ENCODE measurements at regions not wholly inside any gene's neighbourhood (a gene's known extent, or its start where the extent isn't known, plus 50 kb on each side); places are given as distances from the start of the nearest gene placed in this dataset.
A peak's percentile ranks its signal among the peaks of the same experiment; 100 is the strongest.
"Not testable (repeated sequence)": the region's sequence is repeated elsewhere in the genome, so short reads cannot be mapped to it uniquely, and the experiment has no call there.

DNA sequence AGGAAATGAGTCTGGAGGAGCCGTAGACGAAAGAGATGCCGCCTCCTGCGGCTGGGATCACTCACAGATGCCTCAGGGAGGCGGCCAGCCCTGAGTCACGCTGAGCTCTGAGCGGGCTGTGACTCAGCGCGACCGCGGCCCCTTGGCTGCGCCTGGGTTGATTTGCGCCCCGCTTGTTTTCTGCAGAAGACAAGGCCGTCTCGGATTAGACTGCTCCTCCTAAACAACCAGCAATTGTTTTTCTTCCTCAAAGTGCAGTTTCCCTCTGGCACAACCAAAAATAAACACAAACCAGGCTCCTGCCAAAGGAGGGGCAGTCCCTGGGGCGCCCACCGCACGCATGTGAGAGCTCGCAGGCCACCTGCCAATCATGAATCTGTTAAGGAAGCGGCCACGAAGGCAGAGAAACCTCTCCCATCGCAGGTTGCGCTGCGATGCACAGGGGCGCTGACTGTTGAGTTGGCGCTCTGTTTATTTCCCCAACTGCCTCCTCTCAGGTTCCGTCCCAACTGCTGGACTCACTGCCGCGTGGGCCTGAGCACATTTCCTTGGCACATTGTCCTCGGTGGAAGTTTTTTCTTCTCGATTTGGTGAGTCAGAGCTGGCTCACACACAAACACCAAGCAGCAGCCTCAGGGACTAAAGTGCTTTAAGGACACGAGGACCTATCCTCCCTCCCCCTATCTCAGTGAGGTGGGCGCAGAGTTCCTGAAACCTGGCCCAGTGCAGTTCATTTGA lies 85.2 kb upstream of the NDUFV2 start:
- peak; percentile 97 for DNase-seq (ENCODE audit: low read depth, low spot score)

DNA sequence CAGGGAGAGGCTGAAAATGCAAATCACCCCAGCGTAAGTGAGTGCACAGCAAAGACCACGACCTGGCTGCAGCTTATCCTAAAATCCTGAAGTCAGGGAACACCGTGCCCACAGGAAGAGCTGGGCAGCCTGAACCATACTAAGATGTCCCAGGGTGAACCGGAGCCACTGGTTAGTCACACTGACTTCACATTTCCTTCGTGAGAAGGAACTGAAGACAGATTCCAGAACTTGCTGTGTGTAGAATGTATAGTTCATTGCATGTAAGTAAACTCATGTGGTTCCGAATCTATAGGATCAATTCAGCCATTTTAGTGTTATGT lies 84.6 kb upstream of the NDUFV2 start:
- no peak for DNase-seq (ENCODE audit: low read depth, low spot score)

DNA sequence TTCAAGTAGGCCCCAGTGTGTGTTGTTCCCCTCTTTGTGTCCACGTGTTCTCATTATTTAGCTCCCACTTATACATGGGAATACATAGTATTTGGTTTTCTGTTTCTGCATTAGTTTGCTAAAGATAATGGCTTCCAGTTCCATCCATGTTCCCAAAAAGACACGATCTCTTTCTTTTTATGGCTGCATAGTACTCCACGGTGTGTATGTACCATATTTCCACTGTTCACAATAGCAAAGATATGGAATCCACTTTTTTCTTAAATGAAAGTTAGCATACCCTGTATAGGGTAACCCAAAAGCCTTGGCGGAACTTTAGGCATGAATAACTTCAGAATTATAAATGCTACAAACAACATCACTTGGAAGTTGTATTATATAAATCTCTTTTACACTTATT lies 83.4 kb upstream of the NDUFV2 start:
- DNase-seq (ENCODE audit: low read depth, low spot score), result no peak

DNA sequence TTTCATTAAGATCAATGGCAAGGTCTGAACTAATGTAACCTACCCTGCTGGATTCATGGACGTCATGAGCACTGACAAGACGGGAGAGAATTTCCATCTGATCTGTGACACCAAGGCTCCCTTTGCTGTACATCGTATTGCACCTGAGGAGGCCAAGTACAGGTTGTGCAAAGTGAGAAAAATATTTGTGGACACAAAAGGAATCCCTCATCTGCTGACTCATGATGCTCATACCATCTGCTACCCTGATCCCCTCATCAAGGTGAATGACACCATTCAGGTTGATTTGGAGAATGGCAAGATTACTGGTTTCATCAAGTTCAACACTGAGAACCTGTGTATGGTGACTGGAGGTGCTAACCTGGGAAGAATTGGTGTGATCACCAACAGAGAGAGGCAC lies 82.3 kb upstream of the NDUFV2 start:
- no peak for DNase-seq (ENCODE audit: low read depth, low spot score)

DNA sequence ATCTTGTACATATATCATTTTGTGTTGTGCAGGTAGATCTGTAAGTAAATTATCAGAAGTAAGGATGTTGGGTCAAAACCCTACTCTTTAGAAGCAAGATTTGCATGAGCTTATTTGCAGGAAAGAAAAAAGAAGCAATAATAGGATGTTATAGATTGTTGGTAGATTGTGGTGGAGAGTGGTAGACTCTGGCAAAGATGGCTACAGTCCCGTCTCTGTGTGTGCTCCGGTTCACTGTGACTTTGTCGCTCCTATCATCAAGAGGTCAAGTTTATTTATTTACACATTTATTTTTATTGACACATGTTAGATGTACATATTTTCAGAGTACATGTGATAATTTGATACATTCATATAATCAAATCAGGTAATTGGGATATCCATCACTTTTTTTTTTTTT lies 81.0 kb upstream of the NDUFV2 start:
- DNase-seq (ENCODE audit: low read depth, low spot score), result no peak

DNA sequence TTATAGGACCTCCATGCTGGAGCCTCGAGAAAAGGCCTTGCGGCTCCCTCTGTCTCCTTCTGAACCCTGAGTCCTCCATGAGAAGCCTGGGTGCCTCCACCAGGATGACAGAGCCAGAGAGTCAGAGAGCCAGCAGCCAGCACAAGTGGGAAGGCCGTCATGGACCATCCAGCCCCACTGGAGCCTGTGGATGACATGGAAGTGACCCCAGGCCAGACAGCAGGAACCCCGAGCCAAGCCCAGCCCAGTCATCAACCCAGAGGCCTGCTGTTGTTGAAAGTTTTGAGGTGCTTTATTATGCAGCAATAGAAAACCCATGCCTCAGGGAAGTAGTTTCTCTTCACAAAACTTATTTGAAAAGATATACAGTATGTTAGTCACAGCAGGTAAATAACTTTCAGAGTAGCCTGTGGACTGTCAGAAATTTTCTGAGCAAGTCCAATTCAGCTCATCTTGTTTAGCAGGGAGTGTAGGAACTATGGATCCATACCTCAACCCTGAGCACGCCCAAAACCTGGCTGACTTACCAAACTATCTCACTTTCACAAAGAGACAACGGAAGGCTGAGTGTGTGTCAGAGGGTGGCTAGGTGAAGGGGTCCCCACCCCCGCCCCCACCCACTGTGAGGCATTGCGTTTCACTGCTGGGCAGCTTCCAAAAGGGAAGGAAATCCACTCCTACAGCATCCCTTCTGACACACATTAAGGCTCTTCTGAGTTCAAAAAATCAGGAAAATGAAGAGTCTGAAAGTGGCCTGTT lies 79.9 kb upstream of the NDUFV2 start:
- DNase-seq (ENCODE audit: low read depth, low spot score), result no peak

DNA sequence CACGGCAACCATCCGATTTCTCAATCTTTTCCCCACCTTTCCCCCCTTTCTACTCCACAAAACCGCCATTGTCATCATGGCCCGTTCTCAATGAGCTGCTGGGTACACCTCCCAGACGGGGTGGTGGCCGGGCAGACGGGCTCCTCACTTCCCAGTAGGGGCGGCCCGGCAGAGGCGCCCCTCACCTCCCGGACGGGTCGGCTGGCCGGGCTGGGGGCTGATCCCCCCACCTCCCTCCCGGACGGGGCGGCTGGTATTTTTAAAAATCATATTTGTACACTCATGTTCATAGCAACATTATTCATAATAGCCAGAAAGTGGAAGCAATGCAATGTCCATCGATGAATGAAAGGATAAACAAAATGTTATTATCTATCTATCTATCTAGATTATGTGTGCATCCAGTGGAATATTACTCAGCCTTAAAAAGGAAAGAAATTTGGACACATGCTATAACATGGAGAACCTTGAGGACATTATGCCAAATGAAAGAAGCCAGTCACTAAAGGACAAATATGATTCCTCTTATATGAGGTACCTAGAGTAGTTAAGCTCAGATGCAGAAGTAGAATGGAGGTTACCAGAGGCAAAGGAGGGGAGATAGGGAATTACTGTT lies 78.4 kb upstream of the NDUFV2 start:
- DNase-seq (ENCODE audit: low read depth, low spot score), result not testable (repeated sequence)

DNA sequence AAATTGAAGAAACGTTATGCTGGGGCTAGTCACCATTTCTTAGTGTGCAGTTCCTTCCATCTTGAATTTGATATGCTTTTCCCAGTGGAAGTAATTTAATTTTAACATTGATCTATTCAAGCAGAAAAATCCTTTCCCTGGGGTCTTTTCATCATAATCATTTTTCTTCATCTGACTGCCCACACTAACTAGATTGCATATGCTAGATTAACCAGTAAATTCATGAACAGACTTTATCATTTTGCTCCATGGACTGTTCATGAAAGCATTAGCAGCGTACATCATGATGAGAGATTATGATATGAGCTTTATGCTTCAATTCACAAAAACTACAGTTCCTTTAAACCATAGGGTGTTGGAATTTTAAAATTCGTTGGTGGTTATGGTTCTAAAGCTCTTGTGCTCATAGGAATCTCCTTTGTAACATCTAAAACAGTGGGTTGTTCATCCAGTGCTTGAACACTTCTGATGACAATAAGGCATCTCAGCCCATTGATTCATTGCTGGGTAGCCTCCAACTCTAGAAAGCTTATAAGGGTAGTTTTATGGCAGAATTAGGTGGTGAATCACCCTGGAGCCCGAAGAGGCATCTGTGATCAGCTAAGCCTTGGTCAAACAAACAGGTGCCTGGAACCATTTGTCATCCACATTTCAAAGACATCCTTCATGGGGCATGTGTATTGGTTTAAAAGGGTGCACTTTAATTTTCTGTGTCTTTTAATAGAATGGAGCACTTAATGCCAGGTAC lies 77.2 kb upstream of the NDUFV2 start:
- DNase-seq (ENCODE audit: low read depth, low spot score), result peak; percentile 30

DNA sequence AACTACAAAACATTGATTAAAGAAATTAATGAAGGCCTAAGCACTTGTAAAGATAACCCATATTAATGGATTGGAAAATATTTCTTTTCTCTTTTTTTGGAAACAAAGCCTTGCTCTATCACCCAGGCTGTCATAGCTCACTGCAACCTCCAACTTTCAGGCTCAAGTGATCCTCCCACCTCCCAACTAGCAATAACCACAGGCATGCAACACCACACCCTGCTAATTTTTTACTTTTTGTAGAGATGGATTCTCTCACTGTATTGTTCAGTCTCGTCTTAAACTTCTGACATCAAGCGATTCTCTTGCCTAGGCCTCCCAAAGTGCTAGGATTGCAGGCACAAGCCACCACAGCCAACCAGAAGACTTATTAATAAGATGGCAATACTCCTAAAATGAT lies 73.4 kb upstream of the NDUFV2 start:
- DNase-seq (ENCODE audit: low read depth, low spot score), result peak; percentile 7

DNA sequence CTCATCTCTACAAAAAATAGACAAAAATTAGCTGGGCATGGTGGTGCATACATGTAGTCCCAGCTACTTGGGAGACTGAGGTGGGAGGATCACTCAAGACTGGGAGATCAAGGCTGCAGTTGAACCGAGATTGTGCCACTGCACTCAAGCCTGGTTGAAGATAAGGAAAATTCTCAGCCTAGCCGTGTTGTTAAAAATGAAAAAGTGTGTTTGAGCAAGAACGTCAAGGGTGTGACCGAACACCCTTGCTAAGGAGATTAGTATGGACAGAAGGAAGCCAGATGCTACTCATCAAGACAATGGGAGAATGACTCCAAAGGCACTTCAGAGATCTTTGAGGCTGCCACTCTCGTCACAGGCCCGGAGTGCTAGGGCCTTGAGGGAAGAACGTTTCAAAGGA lies 70.0 kb upstream of the NDUFV2 start:
- no peak for DNase-seq (ENCODE audit: low read depth, low spot score)

DNA sequence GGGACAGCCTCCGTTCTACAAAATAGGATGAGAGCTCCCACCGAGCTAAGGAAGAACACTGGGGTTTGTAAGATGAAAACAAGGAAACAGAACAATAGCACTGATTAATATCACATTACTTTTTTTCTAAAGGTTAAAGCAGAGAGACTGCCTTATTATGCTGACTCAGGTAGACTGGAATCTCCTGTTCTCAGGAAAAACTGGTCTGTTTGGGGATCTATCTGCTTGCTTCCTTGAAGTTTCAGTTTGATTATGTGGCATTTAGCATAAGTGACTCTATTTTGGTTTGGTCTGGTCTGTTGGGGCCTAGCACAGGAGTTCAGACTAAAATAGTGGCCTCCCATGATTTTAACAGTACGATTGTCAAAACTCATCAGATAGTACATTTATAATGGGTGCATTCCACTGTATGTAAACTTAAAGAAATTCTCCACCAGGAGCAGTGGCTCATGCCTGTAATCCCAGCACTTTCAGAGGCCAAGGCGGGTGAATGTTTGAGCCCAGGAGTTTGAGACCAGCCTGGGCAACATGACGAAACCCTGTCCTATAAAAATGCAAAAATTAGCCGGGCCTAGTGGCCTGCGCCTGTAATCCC lies 64.1 kb upstream of the NDUFV2 start:
- peak; percentile 41 for DNase-seq (ENCODE audit: low read depth, low spot score)

DNA sequence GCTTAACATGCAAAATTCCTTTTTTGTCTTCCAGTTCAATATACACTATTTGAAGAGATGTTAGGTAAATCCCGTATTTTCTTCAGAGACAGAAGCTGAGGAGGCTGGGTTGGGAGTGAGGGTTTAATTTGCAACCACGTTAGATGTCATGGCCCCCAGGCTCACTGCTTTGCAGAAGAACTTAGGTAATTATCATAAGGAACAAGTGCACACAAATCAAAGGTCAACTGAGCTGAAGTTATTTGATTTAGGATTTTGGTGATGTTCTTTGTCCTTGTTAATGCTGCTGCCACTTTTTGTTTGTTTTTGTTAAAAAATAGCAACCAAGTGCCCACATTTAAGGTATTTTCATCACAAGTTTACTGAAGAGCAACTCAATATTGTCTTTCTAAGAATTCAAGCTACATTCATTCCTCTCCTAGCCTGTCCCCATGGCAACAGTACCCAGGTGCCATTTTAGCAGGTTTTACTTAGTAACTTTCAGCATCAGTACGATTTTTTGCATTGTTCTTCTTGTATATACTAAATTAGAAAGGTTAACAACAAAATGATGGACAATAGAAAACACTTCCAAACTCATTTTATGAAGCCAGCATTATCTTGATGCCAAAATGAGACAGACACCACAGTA lies 62.9 kb upstream of the NDUFV2 start:
- DNase-seq (ENCODE audit: low read depth, low spot score), result no peak

DNA sequence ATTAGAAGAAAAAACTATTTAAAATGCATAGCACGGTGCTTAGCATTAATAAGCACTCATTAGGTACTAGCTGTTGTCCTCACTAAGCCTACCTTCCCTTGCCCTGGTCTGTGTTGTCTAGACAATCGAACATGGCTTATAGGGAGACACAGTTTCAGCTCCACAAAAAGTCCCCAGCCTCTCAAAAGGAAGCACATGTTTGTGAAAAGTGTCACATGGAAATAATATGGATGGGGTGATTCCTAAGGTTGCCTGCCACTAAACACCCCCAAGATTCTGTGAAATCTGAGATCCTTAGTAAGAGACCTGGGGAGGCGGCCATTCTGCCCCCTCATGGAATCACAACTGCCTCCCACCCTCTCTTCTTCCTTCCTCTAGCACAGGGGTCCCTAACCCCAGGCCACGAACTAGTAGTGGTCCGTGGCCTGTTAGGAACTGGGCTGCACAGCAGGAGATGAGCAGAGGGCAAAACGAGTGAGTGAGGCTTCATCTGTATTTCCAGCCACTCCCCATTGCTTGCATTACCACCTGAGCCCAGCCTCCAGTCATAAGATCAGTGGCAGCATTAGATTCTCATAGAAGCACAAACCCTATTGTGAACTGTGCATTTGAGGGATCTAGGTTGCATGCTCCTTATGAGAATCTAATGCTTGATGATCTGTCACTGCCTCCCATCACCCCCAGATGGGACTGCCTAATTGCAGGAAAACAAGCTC lies 59.6 kb upstream of the NDUFV2 start:
- no peak for DNase-seq (ENCODE audit: low read depth, low spot score)

DNA sequence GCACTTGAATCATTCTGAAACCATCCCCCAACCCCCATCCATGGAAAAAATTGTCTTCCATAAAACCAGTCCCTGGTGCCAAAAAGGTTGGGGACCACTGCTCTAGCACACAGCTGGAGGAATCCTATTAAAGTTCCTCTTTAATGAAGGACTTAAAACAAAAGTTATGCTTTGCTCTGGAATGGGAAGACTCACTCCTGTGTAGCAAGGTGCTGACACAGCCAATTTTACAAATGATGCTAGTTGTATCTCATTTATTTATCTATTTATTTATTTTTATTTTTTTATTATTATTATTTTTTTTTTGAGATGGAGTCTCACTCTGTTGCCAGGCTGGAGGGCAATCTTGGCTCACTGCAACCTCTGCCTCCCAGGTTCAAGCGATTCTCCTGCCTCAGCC lies 58.9 kb upstream of the NDUFV2 start:
- no peak for DNase-seq (ENCODE audit: low read depth, low spot score)

DNA sequence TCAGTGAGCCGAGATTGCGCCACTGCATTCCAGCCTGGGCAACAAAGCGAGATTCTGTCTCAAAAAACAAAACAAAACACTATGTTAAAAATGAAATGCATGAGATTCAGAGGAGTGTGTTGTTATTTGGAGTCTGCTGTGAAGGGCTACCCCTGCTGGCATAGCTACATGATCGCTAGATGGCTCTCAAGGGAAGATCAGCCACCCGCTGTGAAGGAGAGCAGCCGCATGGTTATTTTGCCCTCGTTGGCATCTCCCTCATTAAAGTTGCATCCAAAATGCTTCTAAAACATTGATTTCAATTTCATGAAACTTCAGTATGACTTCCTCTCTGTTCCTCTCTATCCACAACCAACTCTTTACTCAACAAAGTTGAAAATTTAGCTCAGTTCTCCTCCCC lies 54.8 kb upstream of the NDUFV2 start:
- DNase-seq (ENCODE audit: low read depth, low spot score), result no peak

DNA sequence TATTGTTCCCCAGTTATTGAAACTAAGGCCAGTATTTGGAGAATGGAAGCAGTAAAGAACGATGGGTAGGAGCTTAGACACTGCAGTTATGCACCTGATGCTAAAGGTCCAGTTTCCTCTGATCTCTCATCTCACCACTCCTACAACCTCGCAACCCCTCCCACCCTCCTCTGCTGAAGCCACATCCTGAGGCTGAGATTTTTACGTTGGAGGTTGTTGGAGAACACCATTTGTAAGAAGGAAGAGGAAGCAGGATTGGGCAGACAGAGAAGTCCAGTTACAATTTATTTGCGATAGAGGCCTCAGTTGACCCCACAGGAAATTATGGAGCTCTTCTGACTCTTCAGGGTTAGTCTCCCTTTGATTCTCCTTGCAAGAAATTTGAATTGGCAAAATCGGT lies 54.3 kb upstream of the NDUFV2 start:
- no peak for DNase-seq (ENCODE audit: low read depth, low spot score)

DNA sequence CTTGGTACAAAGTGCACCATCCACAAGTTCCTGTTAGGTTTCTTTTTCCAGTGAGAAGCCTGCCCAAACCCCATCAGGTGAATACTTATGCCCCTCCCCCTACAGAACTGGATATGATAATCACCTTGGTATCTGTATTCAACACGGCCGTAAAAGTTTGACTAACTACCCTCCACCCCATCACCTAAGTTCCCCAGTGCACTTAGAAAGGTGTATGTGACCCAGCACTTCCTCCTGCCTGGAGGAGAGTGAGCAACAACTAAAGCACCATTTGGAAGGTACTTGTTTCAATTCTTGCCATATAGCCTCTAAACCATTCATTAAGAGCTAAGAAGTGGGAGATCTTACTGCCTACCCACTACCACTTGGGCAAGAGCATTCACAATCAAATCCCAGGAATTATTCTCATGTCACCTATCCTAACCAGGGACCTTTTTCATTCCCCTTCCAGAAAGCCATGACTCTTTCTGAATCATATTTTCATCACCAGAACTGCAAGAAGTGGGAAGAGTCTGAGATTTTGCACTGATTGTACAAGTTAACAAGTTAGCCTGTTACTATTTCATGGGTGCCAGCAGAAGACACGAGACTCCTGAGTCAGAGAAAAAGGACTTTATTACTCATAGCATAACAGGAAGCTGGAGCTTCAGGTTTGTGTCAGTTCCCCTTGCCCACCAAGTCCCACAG lies 53.5 kb upstream of the NDUFV2 start:
- DNase-seq (ENCODE audit: low read depth, low spot score), result no peak

DNA sequence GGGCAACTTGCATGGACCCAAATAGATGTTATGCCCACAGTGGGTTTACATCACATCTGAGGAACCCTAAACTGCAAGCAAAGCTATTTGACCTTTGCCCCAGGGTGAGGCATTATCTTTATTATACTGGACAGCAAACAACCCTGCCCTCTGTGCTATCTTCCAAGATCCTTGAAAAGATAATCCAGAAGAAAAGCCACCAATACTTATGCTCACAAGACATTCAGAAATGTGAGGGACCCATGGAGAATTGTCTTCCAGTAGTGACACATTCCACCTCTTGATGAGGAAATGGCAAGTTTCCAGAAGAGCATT lies 53.0 kb upstream of the NDUFV2 start:
- DNase-seq (ENCODE audit: low read depth, low spot score), result no peak

DNA sequence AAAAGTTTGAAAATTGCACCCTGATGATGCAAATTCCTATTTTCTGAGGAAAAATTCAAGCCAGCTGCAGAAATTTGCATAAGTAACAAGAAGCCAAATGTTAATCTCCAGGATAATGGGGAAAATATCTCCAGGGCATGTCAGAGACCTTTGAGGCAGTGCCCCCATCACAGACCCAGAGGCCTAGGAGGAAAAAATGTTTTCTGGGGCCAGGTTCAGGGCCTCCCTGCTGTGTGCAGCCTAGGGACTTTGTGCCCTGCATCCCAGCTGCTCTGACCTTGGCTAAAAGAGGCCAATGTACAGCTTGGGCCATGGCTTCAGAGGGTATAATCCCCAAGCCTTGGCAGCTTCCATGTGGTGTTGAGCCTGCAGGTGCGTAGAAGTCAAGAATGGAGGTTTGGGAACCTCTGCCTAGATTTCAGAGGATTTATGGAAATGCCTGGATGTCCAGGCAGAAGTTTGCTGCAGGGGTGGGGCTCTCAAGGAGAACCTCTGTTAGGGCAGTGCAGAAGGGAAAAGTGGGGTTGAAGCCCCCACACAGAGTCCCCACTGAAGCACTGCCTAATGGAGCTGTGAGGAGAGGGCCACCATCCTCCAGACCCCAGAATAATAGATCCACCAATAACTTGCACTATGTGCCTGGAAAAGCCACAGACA lies 51.7 kb upstream of the NDUFV2 start:
- not testable (repeated sequence) for DNase-seq (ENCODE audit: low read depth, low spot score)
